GM12878 (cell line): ENCODE measurements at regions not wholly inside any gene's neighbourhood (a gene's known extent, or its start where the extent isn't known, plus 50 kb on each side); places are given as distances from the start of the nearest gene placed in this dataset.

Source experiments
- PKNOX1 ChIP-seq: fragments of 450-650 bp; IDR thresholded peaks from 2 replicates; pipeline ENCODE4 v1.6.1; 2016; ENCODE audit warnings: mild to moderate bottlenecking
- SIX5 ChIP-seq: IDR thresholded peaks from 2 replicates; pipeline ENCODE4 v1.6.1; 2011; ENCODE audit warnings: mild to moderate bottlenecking, low read depth, low read length, moderate library complexity; ENCODE audit not compliant: severe bottlenecking

- TF ChIP-seq PKNOX1 (no peak), SIX5 (no peak)
Observed at GRCh38 chr3:96428097-96428496, 386.3 kb upstream of the EPHA6 start.
